Activated B cell treated with CpG ODN at 0.5 μM for 24 hours (primary cell): ENCODE measurements at regions not wholly inside any gene's neighbourhood (a gene's known extent, or its start where the extent isn't known, plus 50 kb on each side); places are given as distances from the start of the nearest gene placed in this dataset.

ENCODE experiments used
- ATAC-seq: fragments of 200-7000 bp; cut with Tn5 transposase; one replicate; pipeline ENCODE4 v1.10.0; 2021; ENCODE audit warnings: low read depth, mild to moderate bottlenecking, moderate library complexity
- CTCF ChIA-PET: fragments of 350-600 bp; sonication (Branson Sonifier 250); formaldehyde crosslinking; loops from one replicate; lab custom pipeline; 2021; ENCODE audit warnings: antibody characterized with exemption; lab: Charles Lee
- POLR2A ChIA-PET: fragments of 350-600 bp; sonication (Branson Sonifier 250); formaldehyde crosslinking; loops from one replicate; lab custom pipeline; 2021; ENCODE audit warnings: antibody characterized with exemption; lab: Charles Lee
- DNase-seq: peaks from one replicate; pipeline ENCODE4 v3.0.0; 2022
- H3K27ac Mint-ChIP-seq: one replicate; pipeline ENCODE4 v1.8.0; 2020; ENCODE audit warnings: mixed read lengths
- H3K27me3 Mint-ChIP-seq: one replicate; pipeline ENCODE4 v1.8.0; 2021; ENCODE audit warnings: mixed read lengths
- H3K36me3 Mint-ChIP-seq: one replicate; pipeline ENCODE4 v1.8.0; 2021; ENCODE audit warnings: low read depth, mixed read lengths
- H3K4me1 Mint-ChIP-seq: one replicate; pipeline ENCODE4 v1.8.0; 2021; ENCODE audit warnings: mixed read lengths
- H3K4me3 Mint-ChIP-seq: one replicate; pipeline ENCODE4 v1.8.0; 2020; ENCODE audit warnings: mild to moderate bottlenecking, mixed read lengths
- H3K9me3 Mint-ChIP-seq: one replicate; pipeline ENCODE4 v1.8.0; 2020; ENCODE audit warnings: mixed read lengths
- intact Hi-C: fragments of 100-400 bp; cut with micrococcal nuclease; formaldehyde crosslinking; loops from one replicate; pipeline ENCODE4 v1.15.1; 2024
- TF ChIP-seq, protein P1 (sequence below): fragments of 200-600 bp; IDR thresholded peaks from one replicate; pipeline ENCODE4 v1.8.0; 2022; ENCODE audit warnings: antibody characterized with exemption, mild to moderate bottlenecking

DNA sequence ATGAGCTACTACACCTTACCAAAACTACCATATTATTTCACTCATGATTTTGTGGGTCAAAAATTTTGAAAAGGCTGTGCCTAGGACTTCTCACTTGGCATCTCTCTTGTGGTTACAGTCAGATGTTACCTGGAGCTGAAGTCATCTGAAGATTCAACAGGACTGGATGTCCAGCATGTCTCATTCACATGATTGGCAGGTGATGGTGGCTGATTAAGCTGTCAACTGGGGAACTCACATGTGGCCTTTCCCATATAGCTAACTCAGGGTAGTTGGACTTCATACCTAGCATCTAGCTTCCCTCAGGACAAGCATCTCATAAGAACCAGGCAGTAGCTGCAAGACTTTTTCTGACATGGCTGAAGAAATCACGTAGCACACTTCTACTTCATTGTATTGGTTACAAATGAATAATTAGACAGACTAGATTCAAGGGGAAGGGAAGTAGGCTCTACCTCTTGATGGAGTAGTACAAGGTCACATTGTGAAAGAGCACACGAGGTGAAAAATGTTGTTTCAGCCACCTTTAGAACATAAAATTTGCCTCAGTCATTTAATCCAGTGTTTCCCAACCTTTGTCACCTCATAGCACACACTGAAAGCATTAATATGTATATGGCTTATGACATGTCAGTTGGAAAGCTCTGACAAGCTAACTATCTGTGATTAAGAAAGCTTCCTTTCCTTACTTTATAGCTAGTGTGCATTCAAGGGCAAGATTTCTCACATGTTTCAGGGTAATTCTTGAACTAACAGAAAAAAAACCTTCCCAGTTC lies 68.0 kb upstream of the PTGFRN start:
- DNase-seq (no peak), ATAC-seq (no peak)
- Mint-ChIP-seq H3K27ac (no peak overlapping the region), H3K27me3 (peaks cover 3% of the 10 kb centered on the region), H3K4me1 (no peaks in the 10 kb centered on the region), H3K9me3 (peaks cover 14% of the 10 kb centered on the region), H3K36me3 (no peaks in the 10 kb centered on the region), H3K4me3 (no peak overlapping the region)
- ChIA-PET POLR2A (no interaction called here), CTCF (no interaction called here)
- intact Hi-C loops = no loop called here
- TF ChIP-seq, protein P1, sequence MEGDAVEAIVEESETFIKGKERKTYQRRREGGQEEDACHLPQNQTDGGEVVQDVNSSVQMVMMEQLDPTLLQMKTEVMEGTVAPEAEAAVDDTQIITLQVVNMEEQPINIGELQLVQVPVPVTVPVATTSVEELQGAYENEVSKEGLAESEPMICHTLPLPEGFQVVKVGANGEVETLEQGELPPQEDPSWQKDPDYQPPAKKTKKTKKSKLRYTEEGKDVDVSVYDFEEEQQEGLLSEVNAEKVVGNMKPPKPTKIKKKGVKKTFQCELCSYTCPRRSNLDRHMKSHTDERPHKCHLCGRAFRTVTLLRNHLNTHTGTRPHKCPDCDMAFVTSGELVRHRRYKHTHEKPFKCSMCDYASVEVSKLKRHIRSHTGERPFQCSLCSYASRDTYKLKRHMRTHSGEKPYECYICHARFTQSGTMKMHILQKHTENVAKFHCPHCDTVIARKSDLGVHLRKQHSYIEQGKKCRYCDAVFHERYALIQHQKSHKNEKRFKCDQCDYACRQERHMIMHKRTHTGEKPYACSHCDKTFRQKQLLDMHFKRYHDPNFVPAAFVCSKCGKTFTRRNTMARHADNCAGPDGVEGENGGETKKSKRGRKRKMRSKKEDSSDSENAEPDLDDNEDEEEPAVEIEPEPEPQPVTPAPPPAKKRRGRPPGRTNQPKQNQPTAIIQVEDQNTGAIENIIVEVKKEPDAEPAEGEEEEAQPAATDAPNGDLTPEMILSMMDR = no peak

DNA sequence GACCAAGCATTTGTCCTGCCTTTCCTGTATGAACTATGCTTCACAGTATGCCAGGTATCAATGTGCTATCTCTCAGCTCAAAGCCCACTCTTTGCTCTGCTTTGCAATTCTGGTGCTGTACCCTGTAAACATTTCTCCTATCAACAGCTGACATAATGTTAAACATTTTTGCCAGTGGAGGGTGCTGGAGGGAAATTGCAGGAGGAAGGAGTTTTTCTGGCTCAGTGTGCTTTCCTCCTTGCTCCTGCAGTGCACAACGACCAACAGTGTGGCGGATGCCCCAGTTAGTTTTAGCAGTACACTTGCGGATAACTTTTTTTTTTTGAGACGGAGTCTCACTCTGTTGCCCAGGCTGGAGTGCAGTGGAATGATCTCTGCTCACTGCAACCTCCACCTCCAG lies 67.1 kb upstream of the PTGFRN start:
- peaks cover 3% of the 10 kb centered on the region for H3K27me3 Mint-ChIP-seq
- POLR2A ChIA-PET = no interaction called here
- ATAC-seq (no peak), DNase-seq (no peak)
- H3K27ac Mint-ChIP-seq = no peak overlapping the region
- H3K4me3 Mint-ChIP-seq = no peak overlapping the region
- peaks cover 8% of the 10 kb centered on the region for H3K9me3 Mint-ChIP-seq
- H3K4me1 Mint-ChIP-seq = no peaks in the 10 kb centered on the region
- intact Hi-C loops = no loop called here
- H3K36me3 Mint-ChIP-seq = no peaks in the 10 kb centered on the region
- CTCF ChIA-PET = no interaction called here
- TF ChIP-seq, protein P1 = no peak

DNA sequence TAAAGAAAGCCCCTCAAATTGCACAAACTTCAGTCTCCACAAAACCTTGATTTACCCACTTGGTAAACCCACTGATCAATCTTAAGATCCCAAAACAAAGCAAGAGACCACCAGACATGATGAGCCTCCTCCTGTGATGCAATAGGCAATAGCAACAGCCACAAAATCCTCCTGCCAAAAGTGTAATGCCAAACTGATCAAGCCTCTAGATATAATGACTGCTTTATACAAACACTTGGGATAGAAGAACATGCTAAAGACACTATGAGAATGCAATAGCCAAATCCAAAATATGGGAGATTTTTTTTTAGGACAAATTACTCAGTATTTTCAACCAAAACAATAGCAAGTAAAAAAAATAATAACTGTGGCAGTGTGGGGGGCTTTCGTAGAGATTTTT lies 64.9 kb upstream of the PTGFRN start:
- H3K27me3 Mint-ChIP-seq = peaks cover 3% of the 10 kb centered on the region
- H3K36me3 Mint-ChIP-seq = no peaks in the 10 kb centered on the region
- ATAC-seq (no peak), DNase-seq (no peak)
- no peaks in the 10 kb centered on the region for H3K4me1 Mint-ChIP-seq
- intact Hi-C loops = no loop called here
- H3K9me3 Mint-ChIP-seq = peaks cover 8% of the 10 kb centered on the region
- CTCF ChIA-PET = no interaction called here
- TF ChIP-seq, protein P1 = no peak
- H3K4me3 Mint-ChIP-seq = no peak overlapping the region
- H3K27ac Mint-ChIP-seq = no peak overlapping the region
- POLR2A ChIA-PET = no interaction called here

DNA sequence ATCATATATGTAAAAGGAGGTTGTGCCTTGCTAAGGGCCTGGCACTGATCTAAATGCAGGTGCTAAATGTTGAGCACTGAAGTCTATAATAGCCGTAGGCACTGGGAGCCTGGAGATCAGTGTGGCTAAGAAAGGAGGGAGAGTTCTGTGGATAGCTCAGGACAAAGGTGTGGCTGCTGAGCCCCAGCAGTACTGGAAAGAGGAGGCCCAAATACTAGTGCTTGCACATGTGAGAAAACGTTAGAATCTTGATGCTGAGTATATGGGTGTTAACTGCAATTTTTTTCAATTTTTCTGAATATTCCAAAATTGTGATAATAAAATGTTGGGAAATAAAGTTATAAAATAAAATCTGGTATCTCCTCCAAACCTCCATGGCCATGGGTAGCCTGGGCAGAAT lies 62.5 kb upstream of the PTGFRN start:
- CTCF ChIA-PET = no interaction called here
- Mint-ChIP-seq H3K27me3 (peaks cover 6% of the 10 kb centered on the region), H3K4me3 (no peak overlapping the region), H3K36me3 (no peaks in the 10 kb centered on the region), H3K27ac (no peak overlapping the region), H3K9me3 (peaks cover 11% of the 10 kb centered on the region), H3K4me1 (no peaks in the 10 kb centered on the region)
- intact Hi-C loops = no loop called here
- POLR2A ChIA-PET = no interaction called here
- DNase-seq = no peak
- TF ChIP-seq, protein P1 = no peak
- ATAC-seq = no peak

DNA sequence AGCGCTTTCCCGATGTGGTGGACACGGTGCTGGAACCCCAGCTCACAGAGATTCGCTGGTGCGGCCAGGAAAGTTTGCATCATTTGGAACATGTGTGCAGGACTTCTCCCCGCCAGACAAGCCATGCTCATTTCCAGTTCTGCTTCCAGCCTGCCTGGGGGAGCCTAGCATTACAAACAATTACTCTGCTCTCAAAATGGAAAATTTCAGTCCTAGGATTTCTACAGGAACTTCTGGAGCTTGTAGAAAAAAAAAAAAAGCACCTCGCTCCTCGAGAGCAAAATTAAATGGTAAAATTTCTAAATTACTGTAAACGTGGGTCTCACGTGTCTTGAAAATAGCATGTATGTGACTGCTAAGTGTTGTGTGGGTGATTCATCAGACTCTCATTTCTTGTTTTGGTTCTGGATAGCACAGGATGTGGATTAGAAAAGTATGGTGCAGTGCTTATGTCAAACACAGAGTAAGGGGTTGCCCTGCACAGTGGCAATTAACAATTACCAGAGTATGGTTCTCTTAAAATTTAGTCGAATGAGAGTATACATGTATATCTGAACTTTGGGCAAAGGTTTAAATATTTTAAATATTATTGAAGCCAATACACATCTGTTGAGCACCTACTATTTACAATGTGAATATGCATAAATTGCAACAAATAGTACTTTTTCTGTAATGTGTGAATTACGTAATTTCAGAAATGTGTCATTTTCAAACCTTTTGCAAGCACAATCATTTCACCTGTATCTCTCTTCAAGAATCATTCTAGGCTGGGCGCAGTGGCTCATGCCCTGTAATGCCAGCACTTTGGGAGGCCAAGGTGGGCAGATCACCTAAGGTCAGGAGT lies 61.8 kb upstream of the PTGFRN start:
- no peak for ATAC-seq
- no peak overlapping the region for H3K4me3 Mint-ChIP-seq
- POLR2A ChIA-PET = no interaction called here
- no peak overlapping the region for H3K27ac Mint-ChIP-seq
- TF ChIP-seq, protein P1 = no peak
- H3K9me3 Mint-ChIP-seq = peaks cover 11% of the 10 kb centered on the region
- H3K4me1 Mint-ChIP-seq = no peaks in the 10 kb centered on the region
- CTCF ChIA-PET = no interaction called here
- intact Hi-C loops = no loop called here
- peaks cover 6% of the 10 kb centered on the region for H3K27me3 Mint-ChIP-seq
- no peaks in the 10 kb centered on the region for H3K36me3 Mint-ChIP-seq
- no peak for DNase-seq
